GM23338 (cell line): ENCODE measurements at regions not wholly inside any gene's neighbourhood (a gene's known extent, or its start where the extent isn't known, plus 50 kb on each side); places are given as distances from the start of the nearest gene placed in this dataset.
"Not testable (repeated sequence)": the region's sequence is repeated elsewhere in the genome, so short reads cannot be mapped to it uniquely, and the experiment has no call there.

Experiments used
- EZH2 ChIP-seq: fragments of 200-600 bp; sonication (generic); IDR thresholded peaks from one replicate; pipeline ENCODE4 v1.8.0; 2017; ENCODE audit warnings: antibody characterized with exemption, mild to moderate bottlenecking, low read depth; ENCODE audit not compliant: unreplicated experiment
- EZH2phosphoT487 ChIP-seq: fragments of 200-600 bp; sonication (generic); IDR thresholded peaks from one replicate; pipeline ENCODE4 v1.8.1; 2018; ENCODE audit warnings: antibody characterized with exemption; ENCODE audit not compliant: unreplicated experiment
- POLR2AphosphoS5 ChIP-seq: IDR thresholded peaks from 2 replicates; pipeline ENCODE4 v1.6.1; 2016; ENCODE audit warnings: antibody characterized with exemption, low read depth
- ZNF331 ChIP-seq: fragments of 250-450 bp; sonication (Bioruptor Pico); IDR thresholded peaks from 2 replicates; pipeline ENCODE4 v1.5.0; 2020; ENCODE audit warnings: low read depth, mild to moderate bottlenecking, moderate library complexity
- TF ChIP-seq, protein P1 (sequence below), 2 experiments: fragments of 200-600 bp in 1 of 2; sonication (generic) in 1 of 2; conservative IDR thresholded peaks; 2 replicates each; pipeline versions ENCODE4 v1.5.1 to v1.6.1; 2016 to 2017; ENCODE audit warnings: antibody characterized with exemption in 2 of 2, low read depth in 2 of 2, mild to moderate bottlenecking in 2 of 2, moderate library complexity in 1 of 2
- TF ChIP-seq, protein P2 (sequence below): IDR thresholded peaks from one replicate; pipeline ENCODE4 v1.6.1; 2018; ENCODE audit warnings: antibody characterized with exemption; ENCODE audit not compliant: unreplicated experiment

DNA sequence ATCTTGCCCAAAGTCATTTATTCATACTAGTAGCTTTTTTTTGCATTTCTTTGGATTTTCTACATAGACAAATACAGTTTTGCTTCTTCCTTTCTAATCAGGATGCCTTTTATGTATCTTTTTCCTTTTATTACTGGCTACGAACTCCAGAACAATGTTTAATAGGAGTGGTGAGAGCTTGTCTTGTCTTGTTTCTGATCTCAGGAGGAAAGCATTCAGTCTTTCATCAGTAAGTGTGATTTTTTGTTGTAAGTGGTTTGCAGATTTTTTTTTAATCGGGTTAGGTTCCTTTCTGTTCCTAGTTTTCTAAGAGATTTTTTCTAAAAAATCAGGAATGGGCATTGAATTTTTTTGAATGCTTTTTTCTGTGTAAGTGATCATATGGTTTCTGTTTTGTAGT is 86.8 kb downstream of the PROP1 start:
- TF ChIP-seq, protein P1, sequence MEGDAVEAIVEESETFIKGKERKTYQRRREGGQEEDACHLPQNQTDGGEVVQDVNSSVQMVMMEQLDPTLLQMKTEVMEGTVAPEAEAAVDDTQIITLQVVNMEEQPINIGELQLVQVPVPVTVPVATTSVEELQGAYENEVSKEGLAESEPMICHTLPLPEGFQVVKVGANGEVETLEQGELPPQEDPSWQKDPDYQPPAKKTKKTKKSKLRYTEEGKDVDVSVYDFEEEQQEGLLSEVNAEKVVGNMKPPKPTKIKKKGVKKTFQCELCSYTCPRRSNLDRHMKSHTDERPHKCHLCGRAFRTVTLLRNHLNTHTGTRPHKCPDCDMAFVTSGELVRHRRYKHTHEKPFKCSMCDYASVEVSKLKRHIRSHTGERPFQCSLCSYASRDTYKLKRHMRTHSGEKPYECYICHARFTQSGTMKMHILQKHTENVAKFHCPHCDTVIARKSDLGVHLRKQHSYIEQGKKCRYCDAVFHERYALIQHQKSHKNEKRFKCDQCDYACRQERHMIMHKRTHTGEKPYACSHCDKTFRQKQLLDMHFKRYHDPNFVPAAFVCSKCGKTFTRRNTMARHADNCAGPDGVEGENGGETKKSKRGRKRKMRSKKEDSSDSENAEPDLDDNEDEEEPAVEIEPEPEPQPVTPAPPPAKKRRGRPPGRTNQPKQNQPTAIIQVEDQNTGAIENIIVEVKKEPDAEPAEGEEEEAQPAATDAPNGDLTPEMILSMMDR (conservative IDR thresholded peaks at IDR 0.05; ENCODE audit: low read depth in 2 of 2), result not testable (repeated sequence)
- not testable (repeated sequence) for TF ChIP-seq POLR2AphosphoS5, EZH2, EZH2phosphoT487, ZNF331
- TF ChIP-seq, protein P2, sequence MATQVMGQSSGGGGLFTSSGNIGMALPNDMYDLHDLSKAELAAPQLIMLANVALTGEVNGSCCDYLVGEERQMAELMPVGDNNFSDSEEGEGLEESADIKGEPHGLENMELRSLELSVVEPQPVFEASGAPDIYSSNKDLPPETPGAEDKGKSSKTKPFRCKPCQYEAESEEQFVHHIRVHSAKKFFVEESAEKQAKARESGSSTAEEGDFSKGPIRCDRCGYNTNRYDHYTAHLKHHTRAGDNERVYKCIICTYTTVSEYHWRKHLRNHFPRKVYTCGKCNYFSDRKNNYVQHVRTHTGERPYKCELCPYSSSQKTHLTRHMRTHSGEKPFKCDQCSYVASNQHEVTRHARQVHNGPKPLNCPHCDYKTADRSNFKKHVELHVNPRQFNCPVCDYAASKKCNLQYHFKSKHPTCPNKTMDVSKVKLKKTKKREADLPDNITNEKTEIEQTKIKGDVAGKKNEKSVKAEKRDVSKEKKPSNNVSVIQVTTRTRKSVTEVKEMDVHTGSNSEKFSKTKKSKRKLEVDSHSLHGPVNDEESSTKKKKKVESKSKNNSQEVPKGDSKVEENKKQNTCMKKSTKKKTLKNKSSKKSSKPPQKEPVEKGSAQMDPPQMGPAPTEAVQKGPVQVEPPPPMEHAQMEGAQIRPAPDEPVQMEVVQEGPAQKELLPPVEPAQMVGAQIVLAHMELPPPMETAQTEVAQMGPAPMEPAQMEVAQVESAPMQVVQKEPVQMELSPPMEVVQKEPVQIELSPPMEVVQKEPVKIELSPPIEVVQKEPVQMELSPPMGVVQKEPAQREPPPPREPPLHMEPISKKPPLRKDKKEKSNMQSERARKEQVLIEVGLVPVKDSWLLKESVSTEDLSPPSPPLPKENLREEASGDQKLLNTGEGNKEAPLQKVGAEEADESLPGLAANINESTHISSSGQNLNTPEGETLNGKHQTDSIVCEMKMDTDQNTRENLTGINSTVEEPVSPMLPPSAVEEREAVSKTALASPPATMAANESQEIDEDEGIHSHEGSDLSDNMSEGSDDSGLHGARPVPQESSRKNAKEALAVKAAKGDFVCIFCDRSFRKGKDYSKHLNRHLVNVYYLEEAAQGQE, result not testable (repeated sequence)
